HTR-8/SVneo (cell line): ENCODE measurements at regions not wholly inside any gene's neighbourhood (a gene's known extent, or its start where the extent isn't known, plus 50 kb on each side); places are given as distances from the start of the nearest gene placed in this dataset.
A peak's percentile ranks its signal among the peaks of the same experiment; 100 is the strongest.

ENCODE experiments used
- DNase-seq: peaks from one replicate; pipeline ENCODE4 v3.0.0; 2011; ENCODE audit warnings: low spot score, mixed read lengths; ENCODE audit not compliant: insufficient read length
- FAIRE-seq: peaks from 2 replicates; lab custom pipeline; 2011; peaks lifted over from hg19 to GRCh38; lab: Jason Lieb, UNC

DNA sequence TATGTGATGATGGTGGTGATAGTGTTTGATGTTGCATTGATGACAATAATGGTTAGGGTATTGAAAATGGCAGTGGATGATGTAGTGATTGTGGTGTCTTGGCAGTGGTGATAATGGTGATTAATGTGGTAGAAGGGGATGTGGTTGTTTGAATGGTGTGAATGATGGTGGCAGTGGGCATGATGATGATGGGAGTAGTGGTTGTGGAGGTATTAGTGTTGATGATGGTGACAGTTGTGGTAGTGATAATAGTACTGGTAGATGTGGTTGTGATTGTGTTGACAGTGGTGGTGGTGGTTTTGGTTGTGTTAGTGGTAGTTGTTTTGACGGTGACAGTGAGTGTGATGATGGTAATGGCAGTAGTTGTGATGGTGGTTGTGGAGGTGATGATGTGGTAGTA lies 1049.0 kb downstream of the VRK1 start:
- DNase-seq: no peak
- FAIRE-seq: peak; percentile 86

- DNase-seq (no peak), FAIRE-seq (no peak)
Measured at GRCh38 chr14:97848317-97848980, 1051.3 kb downstream of the VRK1 start.

DNA sequence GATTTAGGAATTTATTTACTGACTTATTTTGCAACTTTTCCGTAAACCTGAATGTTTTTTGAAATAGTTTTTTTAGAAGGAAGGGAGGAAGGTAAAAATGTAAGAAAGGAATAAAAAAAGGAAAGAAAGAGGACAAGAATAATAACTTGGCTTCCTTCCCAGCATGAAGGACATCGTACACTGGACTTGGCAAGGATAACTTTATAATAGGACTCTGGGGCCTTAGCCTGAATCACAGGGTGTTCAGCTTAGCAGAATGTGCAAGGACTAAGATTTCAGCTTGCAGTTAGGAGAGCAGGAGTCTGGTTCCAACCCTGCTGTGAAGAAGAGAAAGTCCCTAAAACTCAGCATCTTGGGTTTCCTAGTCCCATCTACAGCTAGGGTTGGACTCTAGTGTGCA lies 1053.3 kb downstream of the VRK1 start:
- DNase-seq: no peak
- FAIRE-seq: no peak

DNA sequence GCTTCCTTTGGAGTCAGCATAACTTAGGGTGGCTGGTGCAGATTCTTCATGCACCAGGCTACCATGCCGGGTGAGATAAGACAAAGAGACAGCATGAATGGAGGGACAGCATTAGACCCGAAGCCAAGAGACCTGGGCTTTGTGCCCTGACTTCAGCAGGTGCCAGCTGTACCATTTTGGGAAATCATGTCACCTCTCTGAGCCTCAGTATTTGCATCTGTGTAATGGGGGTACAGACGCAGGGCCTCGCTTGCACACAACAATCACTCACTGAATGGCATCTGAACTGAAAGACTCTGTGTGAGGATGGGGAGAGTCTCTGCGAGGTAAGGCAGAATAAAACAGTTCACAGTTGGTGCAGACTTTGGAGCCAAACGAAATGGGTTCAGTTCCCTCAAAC lies 1053.7 kb downstream of the VRK1 start:
- DNase-seq (no peak), FAIRE-seq (no peak)

GRCh38 chr14:97851428-97851995 lies 1054.3 kb downstream of the VRK1 start:
- FAIRE-seq: no peak
- no peak for DNase-seq

- FAIRE-seq (no peak), DNase-seq (no peak)
Measured at GRCh38 chr14:97854918-97855317, 1057.7 kb downstream of the VRK1 start.

DNA sequence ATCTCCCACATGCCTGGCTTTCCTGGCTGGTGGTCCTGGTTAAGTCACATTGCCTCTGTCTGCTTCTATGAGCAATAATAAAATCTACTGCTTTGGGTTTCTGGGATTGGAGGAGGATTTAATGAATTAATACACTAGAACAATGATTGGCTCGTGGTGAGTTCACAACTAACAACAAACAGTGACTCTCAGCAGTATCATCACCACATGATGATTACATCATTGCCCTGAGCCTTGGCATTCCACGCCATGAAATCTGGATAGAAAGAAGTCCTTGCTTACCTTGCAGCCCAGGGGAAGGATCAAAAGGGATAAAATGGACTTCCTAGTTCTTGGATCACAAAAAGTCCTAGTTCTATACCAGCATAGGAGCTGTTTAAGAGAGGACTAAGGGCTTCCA lies 1069.0 kb downstream of the VRK1 start:
- DNase-seq: no peak
- no peak for FAIRE-seq

DNA sequence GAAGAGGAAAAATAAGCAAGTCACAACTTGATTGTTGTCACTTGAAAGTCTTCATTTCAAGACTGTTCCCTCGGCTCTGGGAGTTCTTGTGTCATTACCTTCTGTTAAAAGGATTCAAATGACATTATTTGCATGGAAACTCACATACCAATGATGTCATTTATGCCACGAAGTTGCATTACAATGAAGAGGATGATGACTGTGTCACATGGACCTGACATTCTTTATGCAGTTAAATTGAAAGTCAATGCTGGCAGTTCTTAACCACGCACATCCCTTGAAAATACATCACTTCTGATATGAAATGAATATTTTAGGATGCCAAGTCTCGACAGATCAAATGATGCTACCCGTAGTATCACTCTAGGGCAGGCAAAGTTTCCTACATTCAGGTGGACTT lies 1069.5 kb downstream of the VRK1 start:
- no peak for FAIRE-seq
- no peak for DNase-seq

DNA sequence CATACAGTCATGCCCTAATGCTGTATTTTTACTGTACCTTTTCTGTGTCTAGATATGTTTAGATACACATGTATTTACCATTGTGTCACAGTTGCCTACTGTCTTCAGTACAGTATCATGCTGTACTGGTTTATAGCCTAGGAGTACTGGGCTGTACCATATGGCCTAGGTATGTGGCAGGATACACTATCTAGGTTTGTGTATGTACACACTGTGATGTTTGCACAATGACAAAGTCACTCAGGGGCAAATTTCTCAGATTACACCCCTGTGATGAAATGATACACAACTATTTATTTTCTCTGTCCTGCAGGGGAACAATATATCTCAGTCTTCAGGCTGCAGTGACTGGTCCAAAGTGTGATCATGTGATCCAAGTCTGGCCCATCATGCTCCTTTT lies 1076.1 kb downstream of the VRK1 start:
- no peak for FAIRE-seq
- DNase-seq: no peak

GRCh38 chr14:97874394-97874793 lies 1077.2 kb downstream of the VRK1 start:
- no peak for DNase-seq
- no peak for FAIRE-seq

GRCh38 chr14:97878206-97878605 lies 1081.0 kb downstream of the VRK1 start:
- no peak for FAIRE-seq
- no peak for DNase-seq

DNA sequence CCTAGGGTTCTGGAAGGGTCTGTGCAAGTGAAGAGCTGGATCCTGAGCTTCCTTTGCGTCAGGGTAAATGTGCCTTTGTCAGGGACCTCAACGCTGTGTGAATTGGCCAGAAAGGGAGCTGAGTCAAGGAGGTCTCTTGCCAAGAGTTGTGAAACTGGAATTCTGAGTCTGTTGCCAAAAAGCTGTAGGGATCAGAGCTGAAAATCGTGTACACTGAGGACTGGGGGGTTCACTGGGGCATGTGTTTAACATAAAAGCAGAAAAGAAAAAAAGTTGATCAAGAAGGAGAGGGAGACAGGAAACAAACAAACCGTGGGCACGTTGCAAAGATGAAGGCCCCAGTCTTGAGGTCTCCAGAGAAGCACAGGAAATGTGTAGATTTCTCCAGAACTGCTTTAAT lies 1081.5 kb downstream of the VRK1 start:
- no peak for FAIRE-seq
- DNase-seq: no peak

DNA sequence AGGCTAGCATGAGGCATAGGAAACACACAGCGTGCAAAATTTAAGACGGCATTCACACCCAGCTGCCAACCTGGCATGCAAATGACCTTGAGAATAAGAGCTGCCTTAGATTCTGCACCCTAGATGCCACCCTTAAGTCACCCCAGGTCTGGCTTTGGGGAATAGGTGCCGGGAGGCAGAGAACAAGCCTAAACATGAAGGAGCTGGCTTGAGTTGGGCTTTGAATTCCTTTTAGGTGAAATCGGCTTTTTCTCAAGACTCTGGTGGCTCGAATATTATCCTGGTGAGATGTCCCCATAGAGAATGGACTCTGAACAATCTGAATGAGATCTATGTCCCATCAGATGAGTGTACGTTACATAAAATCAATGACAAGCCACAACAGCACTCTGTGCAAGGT lies 1090.5 kb downstream of the VRK1 start:
- no peak for DNase-seq
- no peak for FAIRE-seq

- FAIRE-seq (no peak), DNase-seq (no peak)
Measured at GRCh38 chr14:97888331-97888730, 1091.1 kb downstream of the VRK1 start.

DNA sequence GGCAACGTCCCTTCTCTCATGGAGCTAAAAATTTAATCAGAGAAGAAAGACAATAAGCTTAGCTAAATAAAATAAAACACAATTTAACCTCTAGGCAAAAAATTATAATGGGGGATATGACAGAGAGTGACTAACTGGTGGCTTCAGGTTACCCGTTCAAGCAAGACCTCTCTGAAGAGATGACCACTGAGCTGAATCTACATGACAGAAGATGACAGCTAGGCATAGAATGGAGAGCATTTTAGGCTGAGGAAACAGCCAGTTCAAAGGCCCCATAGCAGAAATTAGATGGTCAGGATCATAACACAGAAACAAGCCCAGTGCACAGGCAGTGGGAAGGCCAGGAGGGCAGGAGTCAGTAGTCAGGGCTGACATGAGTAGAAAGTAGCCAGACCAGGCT lies 1094.3 kb downstream of the VRK1 start:
- FAIRE-seq: no peak
- no peak for DNase-seq

GRCh38 chr14:97894552-97894951 lies 1097.4 kb downstream of the VRK1 start:
- no peak for FAIRE-seq

DNA sequence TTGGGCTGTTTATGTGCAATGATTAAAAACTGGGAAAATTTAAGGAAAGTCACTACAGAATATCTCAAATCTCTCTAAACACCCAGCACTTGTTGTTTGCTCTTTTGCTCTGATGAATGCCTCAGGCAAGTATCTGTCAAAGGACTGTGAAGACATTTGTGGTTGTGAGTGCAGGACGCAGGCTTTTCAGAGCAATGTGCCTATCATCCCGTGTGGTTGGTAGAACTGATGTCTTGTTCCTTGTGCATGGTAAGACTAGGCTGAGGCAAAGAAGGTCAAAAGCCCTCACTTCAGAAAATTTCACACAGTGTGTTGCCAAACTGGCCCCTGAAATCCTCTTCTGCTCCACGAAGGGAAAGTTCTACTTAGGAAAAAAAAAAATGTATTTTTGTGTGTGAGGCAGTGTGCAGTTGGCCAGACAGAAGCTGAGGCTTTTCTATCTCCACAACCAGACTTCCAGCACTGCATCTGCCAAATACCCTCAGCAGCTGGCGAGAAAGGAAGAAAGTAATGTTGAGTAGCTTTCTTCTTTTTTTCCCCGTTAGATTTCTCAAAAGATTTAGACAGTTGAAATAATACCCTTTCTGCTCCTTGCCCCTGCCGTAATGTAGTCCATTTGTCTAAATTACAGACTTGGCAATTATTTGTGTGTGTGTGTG lies 1103.1 kb downstream of the VRK1 start:
- DNase-seq (no peak), FAIRE-seq (no peak)

More at GRCh38 chr14:97894552-97894951, 1097.4 kb downstream of the VRK1 start:
- no peak for DNase-seq

GRCh38 chr14:97902630-97903029 lies 1105.4 kb downstream of the VRK1 start:
- no peak for FAIRE-seq
- DNase-seq: no peak

DNA sequence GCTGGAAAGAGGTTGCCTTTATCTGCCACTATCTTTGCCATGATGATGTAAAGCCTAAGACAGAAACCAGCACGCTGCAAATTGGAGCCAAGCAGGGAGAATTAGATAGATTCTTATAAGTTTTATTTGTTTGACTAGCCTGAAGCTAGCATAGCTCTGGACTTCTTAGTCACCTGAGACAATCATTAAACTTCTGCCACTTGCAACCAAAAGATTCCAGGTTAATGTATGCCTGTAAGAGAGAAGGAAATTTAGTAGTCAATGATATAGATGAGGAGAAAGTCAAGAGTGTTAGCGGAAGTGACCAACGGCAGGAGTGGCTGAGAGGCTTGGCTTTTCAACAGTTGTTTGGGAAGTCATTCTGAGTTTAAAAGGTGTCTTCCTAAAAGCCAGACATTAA lies 1106.6 kb downstream of the VRK1 start:
- DNase-seq: no peak
- no peak for FAIRE-seq

DNA sequence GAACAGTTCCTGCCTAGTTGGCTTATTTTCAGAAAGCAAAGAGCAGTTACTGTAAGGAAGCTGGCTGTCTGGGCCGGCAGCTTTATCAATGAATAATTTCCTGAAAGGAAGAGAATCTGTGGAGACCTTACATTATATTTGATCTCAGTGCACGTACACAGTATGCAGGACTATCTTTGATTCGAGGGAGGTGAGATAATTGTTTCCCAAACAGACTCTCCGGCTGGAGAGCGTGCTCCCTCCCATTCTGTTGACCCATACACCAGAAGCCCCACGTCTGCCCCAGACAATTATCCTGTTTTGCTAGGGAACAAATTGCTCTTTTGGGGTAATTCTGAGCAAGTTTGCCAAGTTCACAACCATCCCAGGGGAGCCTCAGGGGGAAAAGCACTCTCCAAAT lies 1115.0 kb downstream of the VRK1 start:
- DNase-seq (no peak), FAIRE-seq (no peak)

- FAIRE-seq (no peak), DNase-seq (no peak)
Measured at GRCh38 chr14:97916100-97916499, 1118.9 kb downstream of the VRK1 start.
